H9 (cell line): ENCODE measurements at regions not wholly inside any gene's neighbourhood (a gene's known extent, or its start where the extent isn't known, plus 50 kb on each side); places are given as distances from the start of the nearest gene placed in this dataset.

Experiments used
- DNase-seq: peaks from one replicate; pipeline ENCODE4 v3.0.0-alpha.2; 2017
- H2AFZ ChIP-seq: one replicate; pipeline ENCODE4 v1.6.1; 2013; ENCODE audit warnings: mild to moderate bottlenecking, low read length, control low read depth, moderate library complexity
- H2AK5ac ChIP-seq: 2 replicates; pipeline ENCODE4 v1.6.1; 2013; ENCODE audit warnings: low read length, control low read depth, mixed read lengths; ENCODE audit not compliant: insufficient read length
- H2BK120ac ChIP-seq: one replicate; pipeline ENCODE4 v1.6.1; 2013; ENCODE audit warnings: low read depth, mild to moderate bottlenecking, low read length, control low read depth, inconsistent platforms; ENCODE audit not compliant: poor library complexity, severe bottlenecking
- H2BK12ac ChIP-seq: 2 replicates; pipeline ENCODE4 v1.6.1; 2013; ENCODE audit warnings: low read length, control low read depth, mixed read lengths, low read depth; ENCODE audit not compliant: insufficient read length
- H2BK15ac ChIP-seq: 2 replicates; pipeline ENCODE4 v1.6.1; 2013; ENCODE audit warnings: low read depth, low read length, control low read depth
- H2BK20ac ChIP-seq: one replicate; pipeline ENCODE4 v1.6.1; 2013; ENCODE audit warnings: low read depth, mild to moderate bottlenecking, low read length, control low read depth, inconsistent platforms; ENCODE audit not compliant: poor library complexity, severe bottlenecking
- H2BK5ac ChIP-seq: 2 replicates; pipeline ENCODE4 v1.6.1; 2013; ENCODE audit warnings: low read length, control low read depth, mixed read lengths; ENCODE audit not compliant: insufficient read length
- H3K14ac ChIP-seq: 2 replicates; pipeline ENCODE4 v1.6.1; 2013; ENCODE audit warnings: low read length, control low read depth; ENCODE audit not compliant: insufficient read depth
- H3K18ac ChIP-seq: 2 replicates; pipeline ENCODE4 v1.6.1; 2013; ENCODE audit warnings: low read depth, mild to moderate bottlenecking, mixed read lengths, low read length, control low read depth; ENCODE audit not compliant: insufficient read length
- H3K23ac ChIP-seq: 2 replicates; pipeline ENCODE4 v1.6.1; 2013; ENCODE audit warnings: low read length, control low read depth, mixed read lengths, low read depth; ENCODE audit not compliant: insufficient read length
- H3K23me2 ChIP-seq: 2 replicates; pipeline ENCODE4 v1.6.1; 2013; ENCODE audit warnings: low read depth, mild to moderate bottlenecking, mixed read lengths, low read length, control low read depth; ENCODE audit not compliant: insufficient read length, poor library complexity, severe bottlenecking
- H3K27ac ChIP-seq: 2 replicates; pipeline ENCODE4 v1.5.1; 2013; ENCODE audit warnings: low read length, control low read depth, mixed read lengths, low read depth; ENCODE audit not compliant: insufficient read length
- H3K27me3 ChIP-seq: 2 replicates; pipeline ENCODE4 v1.6.1; 2013; ENCODE audit warnings: low read length, control low read depth, inconsistent platforms; ENCODE audit not compliant: insufficient read depth
- H3K4ac ChIP-seq: 2 replicates; pipeline ENCODE4 v1.6.1; 2013; ENCODE audit warnings: low read depth, mild to moderate bottlenecking, control low read depth, inconsistent platforms, low read length, moderate library complexity
- H3K4me1 ChIP-seq: 2 replicates; pipeline ENCODE4 v1.6.1; 2013; ENCODE audit warnings: low read length, control low read depth, inconsistent platforms; ENCODE audit not compliant: insufficient read depth
- H3K4me2 ChIP-seq: 2 replicates; pipeline ENCODE4 v1.6.1; 2013; ENCODE audit warnings: low read length, control low read depth, mixed read lengths; ENCODE audit not compliant: insufficient read length, insufficient read depth
- H3K56ac ChIP-seq: 2 replicates; pipeline ENCODE4 v1.6.1; 2013; ENCODE audit warnings: low read depth, mild to moderate bottlenecking, mixed read lengths, low read length, control low read depth; ENCODE audit not compliant: insufficient read length
- H3K79me1 ChIP-seq: 2 replicates; pipeline ENCODE4 v1.6.1; 2013; ENCODE audit warnings: low read depth, mild to moderate bottlenecking, moderate library complexity, low read length, control low read depth, inconsistent platforms; ENCODE audit not compliant: insufficient read depth, poor library complexity, severe bottlenecking
- H3K79me2 ChIP-seq: 2 replicates; pipeline ENCODE4 v1.6.1; 2013; ENCODE audit warnings: low read length, control low read depth, inconsistent platforms; ENCODE audit not compliant: insufficient read depth
- H3K9ac ChIP-seq: 2 replicates; pipeline ENCODE4 v1.6.1; 2013; ENCODE audit warnings: low read length, control low read depth, mixed read lengths; ENCODE audit not compliant: insufficient read length; ENCODE audit errors: extremely low read depth
- H3K9me3 ChIP-seq: one replicate; pipeline ENCODE4 v1.6.1; 2013; ENCODE audit warnings: low read depth, low read length, inconsistent platforms; ENCODE audit not compliant: control insufficient read depth
- H3T11ph ChIP-seq: one replicate; pipeline ENCODE4 v1.6.1; 2013; ENCODE audit warnings: mild to moderate bottlenecking, low read length, control low read depth, inconsistent platforms
- H4K20me1 ChIP-seq: one replicate; pipeline ENCODE4 v1.6.1; 2013; ENCODE audit not compliant: control insufficient read depth, insufficient read length, insufficient read depth
- H4K5ac ChIP-seq: 2 replicates; pipeline ENCODE4 v1.6.1; 2013; ENCODE audit warnings: low read depth, mild to moderate bottlenecking, mixed read lengths, low read length, control low read depth; ENCODE audit not compliant: insufficient read length
- H4K8ac ChIP-seq: replicated peaks from 2 replicates; pipeline ENCODE4 v1.6.1; 2013; ENCODE audit warnings: low read length, control low read depth, mixed read lengths, low read depth; ENCODE audit not compliant: insufficient read length
- H4K91ac ChIP-seq: 2 replicates; pipeline ENCODE4 v1.6.1; 2013; ENCODE audit warnings: low read depth, mild to moderate bottlenecking, moderate library complexity, mixed read lengths, low read length, control low read depth; ENCODE audit not compliant: insufficient read length
- H3K27ac Mint-ChIP-seq, 3 experiments: 2 replicates in 2 of 3; 3 replicates in 1 of 3; pipeline ENCODE4 v1.8.0; 2020 to 2021; ENCODE audit warnings: mixed read lengths in 3 of 3, mild to moderate bottlenecking in 1 of 3, moderate library complexity in 1 of 3
- H3K27me3 Mint-ChIP-seq: 2 replicates; pipeline ENCODE4 v1.8.0; 2021; ENCODE audit warnings: low read depth, mild to moderate bottlenecking, moderate library complexity, mixed read lengths
- H3K36me3 Mint-ChIP-seq, 3 experiments: 2 replicates in 2 of 3; 3 replicates in 1 of 3; pipeline ENCODE4 v1.8.0; 2020 to 2021; ENCODE audit warnings: low read depth in 3 of 3, mixed read lengths in 3 of 3; ENCODE audit not compliant: insufficient read depth in 1 of 3
- H3K4me1 Mint-ChIP-seq, 2 experiments: 2 replicates each; pipeline ENCODE4 v1.8.0; 2020; ENCODE audit warnings: mixed read lengths in 2 of 2
- H3K4me3 Mint-ChIP-seq, 2 experiments: 2 replicates in 1 of 2; 3 replicates in 1 of 2; pipeline ENCODE4 v1.8.0; 2020 to 2021; ENCODE audit warnings: mild to moderate bottlenecking in 2 of 2, mixed read lengths in 2 of 2, moderate library complexity in 1 of 2
- H3K9me3 Mint-ChIP-seq, 2 experiments: 2 replicates in 1 of 2; 3 replicates in 1 of 2; pipeline ENCODE4 v1.8.0; 2020; ENCODE audit warnings: mild to moderate bottlenecking in 2 of 2, mixed read lengths in 2 of 2, moderate library complexity in 1 of 2
- CTCF ChIP-seq: fragments of 200-600 bp; sonication (generic); conservative IDR thresholded peaks from 3 replicates; pipeline ENCODE4 v1.8.0; 2021; ENCODE audit warnings: antibody characterized with exemption, mild to moderate bottlenecking
- WGBS: extraction: QIAGEN DNeasy Blood & Tissue Kit; methylation state at CpG from one replicate; pipeline ENCODE4 v1.1.7; 2013; ENCODE audit warnings: missing lambda C conversion rate, low lambda C conversion rate, mixed read lengths; ENCODE audit not compliant: insufficient read length; ENCODE audit errors: extremely low coverage; 5-methylcytosine and 5-hydroxymethylcytosine counted together

- Histone ChIP-seq H3K9ac (no peak overlapping the region), H3K27ac (no peak overlapping the region), H2BK5ac (no peak overlapping the region), H4K5ac (no peak overlapping the region), H2BK120ac (no peak overlapping the region), H3K9me3 (no peaks in the 10 kb centered on the region), H3K79me2 (no peaks in the 10 kb centered on the region), H2AK5ac (no peak overlapping the region), H3K23me2 (no peaks in the 10 kb centered on the region), H2BK20ac (no peak overlapping the region), H4K91ac (no peak overlapping the region), H2BK12ac (no peak overlapping the region), H4K8ac (no peak overlapping the region), H3K4ac (no peak overlapping the region), H3K4me1 (no peaks in the 10 kb centered on the region), H3K18ac (no peak overlapping the region), H3K23ac (no peak overlapping the region), H2BK15ac (no peak overlapping the region), H2AFZ (no peak overlapping the region), H3T11ph (no peak overlapping the region), H3K4me2 (no peak overlapping the region), H3K27me3 (no peaks in the 10 kb centered on the region), H3K56ac (no peak overlapping the region), H4K20me1 (no peaks in the 10 kb centered on the region), H3K14ac (no peak overlapping the region), H3K79me1 (no peaks in the 10 kb centered on the region)
- WGBS = no CpG with 5 or more reads among the region's 5 CpGs
- Mint-ChIP-seq H3K4me3 (no peak overlapping the region), H3K36me3 (no peaks in the 10 kb centered on the region), H3K4me1 (peaks cover 0 to 4% of the 10 kb centered on the region in 2 experiments; a peak in 2 of 4 replicates), H3K27ac (no peak overlapping the region), H3K9me3 (no peaks in the 10 kb centered on the region; a peak in 1 of 5 replicates), H3K27me3 (no peaks in the 10 kb centered on the region; the same call in 1 of the 2 replicates)
- TF ChIP-seq CTCF = no peak
- no peak for DNase-seq
Measured at GRCh38 chr17:15157051-15157450, 108.1 kb downstream of the PMP22 start.
